ENCODE measurements at regions not wholly inside any gene's neighbourhood (a gene's known extent, or its start where the extent isn't known, plus 50 kb on each side); places are given as distances from the start of the nearest gene placed in this dataset.

- Mint-ChIP-seq H3K4me1 (ENCODE audit: low read depth, unreplicated experiment) (no peaks in the 10 kb centered on the region), H3K9me3 (ENCODE audit: unreplicated experiment) (no peaks in the 10 kb centered on the region), H3K27me3 (ENCODE audit: insufficient read depth, unreplicated experiment) (peaks cover 4% of the 10 kb centered on the region), H3K27ac (ENCODE audit: unreplicated experiment) (no peak overlapping the region), H3K36me3 (ENCODE audit: insufficient read depth, unreplicated experiment) (no peaks in the 10 kb centered on the region), H3K4me3 (ENCODE audit: unreplicated experiment) (no peak overlapping the region)
- Histone ChIP-seq H3K4me1 (no peaks in the 10 kb centered on the region), H3K9me3 (no peaks in the 10 kb centered on the region), H3K27me3 (replicated peaks; ENCODE audit: control insufficient read depth, insufficient read depth, low read length) (no peaks in the 10 kb centered on the region), H3K4me3 (ENCODE audit: low read depth, low read length) (no peak overlapping the region), H3K36me3 (ENCODE audit: control insufficient read depth, insufficient read depth, low read length) (no peaks in the 10 kb centered on the region)
- BruUV-seq (replicated peaks) = no TSS peak
- intact Hi-C loops (cut with micrococcal nuclease; ENCODE audit: unreplicated experiment) = no loop called here
- ChIA-PET POLR2A (no interaction called here), CTCF (no interaction called here)
- DNase-seq = no peak
- TF ChIP-seq CTCF (IDR thresholded peaks at IDR 0.05; ENCODE audit: insufficient read depth in 1 of 2, low read depth in 1 of 2, low read length in 1 of 2, severe bottlenecking in 1 of 2, unreplicated experiment in 1 of 2) = no peak
Observed at GRCh38 chr10:8498290-8498689, 443.8 kb downstream of the GATA3 start.

- CTCF ChIA-PET = no interaction called here
Observed at GRCh38 chr10:8498881-8499280, 444.4 kb downstream of the GATA3 start.

GRCh38 chr10:8499312-8499711, 444.8 kb downstream of the GATA3 start:
- BruUV-seq (replicated peaks) = no TSS peak
- no peak overlapping the region for H3K4me3 ChIP-seq (ENCODE audit: low read depth, low read length)
- Mint-ChIP-seq H3K27me3 (ENCODE audit: insufficient read depth, unreplicated experiment) (peaks cover 4% of the 10 kb centered on the region), H3K4me1 (ENCODE audit: low read depth, unreplicated experiment) (no peaks in the 10 kb centered on the region), H3K9me3 (ENCODE audit: unreplicated experiment) (no peaks in the 10 kb centered on the region), H3K36me3 (ENCODE audit: insufficient read depth, unreplicated experiment) (no peaks in the 10 kb centered on the region), H3K27ac (ENCODE audit: unreplicated experiment) (no peak overlapping the region), H3K4me3 (ENCODE audit: unreplicated experiment) (no peak overlapping the region)
- no peak for TF ChIP-seq CTCF (IDR thresholded peaks at IDR 0.05; ENCODE audit: insufficient read depth in 1 of 2, low read depth in 1 of 2, low read length in 1 of 2, severe bottlenecking in 1 of 2, unreplicated experiment in 1 of 2)
- ChIA-PET POLR2A (no interaction called here), CTCF (no interaction called here)
- no peak for DNase-seq
- no peaks in the 10 kb centered on the region for H3K36me3 ChIP-seq (ENCODE audit: control insufficient read depth, insufficient read depth, low read length)
- H3K27me3 ChIP-seq (replicated peaks; ENCODE audit: control insufficient read depth, insufficient read depth, low read length) = no peaks in the 10 kb centered on the region
- H3K4me1 ChIP-seq = no peaks in the 10 kb centered on the region
- intact Hi-C loops (cut with micrococcal nuclease; ENCODE audit: unreplicated experiment) = no loop called here
- H3K9me3 ChIP-seq = no peaks in the 10 kb centered on the region

More at GRCh38 chr10:8498881-8499280, 444.4 kb downstream of the GATA3 start:
- Mint-ChIP-seq H3K9me3 (ENCODE audit: unreplicated experiment) (no peaks in the 10 kb centered on the region), H3K36me3 (ENCODE audit: insufficient read depth, unreplicated experiment) (no peaks in the 10 kb centered on the region), H3K4me1 (ENCODE audit: low read depth, unreplicated experiment) (no peaks in the 10 kb centered on the region), H3K27ac (ENCODE audit: unreplicated experiment) (no peak overlapping the region), H3K27me3 (ENCODE audit: insufficient read depth, unreplicated experiment) (peaks cover 4% of the 10 kb centered on the region), H3K4me3 (ENCODE audit: unreplicated experiment) (no peak overlapping the region)
- no TSS peak for BruUV-seq (replicated peaks)
- H3K4me3 ChIP-seq (ENCODE audit: low read depth, low read length) = no peak overlapping the region
- H3K4me1 ChIP-seq = no peaks in the 10 kb centered on the region
- no peaks in the 10 kb centered on the region for H3K9me3 ChIP-seq
- H3K36me3 ChIP-seq (ENCODE audit: control insufficient read depth, insufficient read depth, low read length) = no peaks in the 10 kb centered on the region
- no peak for DNase-seq
- no peaks in the 10 kb centered on the region for H3K27me3 ChIP-seq (replicated peaks; ENCODE audit: control insufficient read depth, insufficient read depth, low read length)
- TF ChIP-seq CTCF (IDR thresholded peaks at IDR 0.05; ENCODE audit: insufficient read depth in 1 of 2, low read depth in 1 of 2, low read length in 1 of 2, severe bottlenecking in 1 of 2, unreplicated experiment in 1 of 2) = no peak
- POLR2A ChIA-PET = no interaction called here
- intact Hi-C loops (cut with micrococcal nuclease; ENCODE audit: unreplicated experiment) = no loop called here
